Left ventricle myocardium inferior (tissue), 1 donor: ENCODE measurements at regions not wholly inside any gene's neighbourhood (a gene's known extent, or its start where the extent isn't known, plus 50 kb on each side); places are given as distances from the start of the nearest gene placed in this dataset.

Experiments used
- DNase-seq: peaks from one replicate; pipeline ENCODE4 v3.0.0-alpha.2; 2020
- H3K27ac ChIP-seq: fragments of 200-600 bp; replicated peaks from 2 replicates; pipeline ENCODE4 v1.8.0; 2021
- H3K27me3 ChIP-seq: fragments of 200-600 bp; 2 replicates; pipeline ENCODE4 v1.8.0; 2021; ENCODE audit warnings: low read depth
- H3K36me3 ChIP-seq: fragments of 200-600 bp; 2 replicates; pipeline ENCODE4 v1.8.0; 2021
- H3K4me1 ChIP-seq: fragments of 200-600 bp; 2 replicates; pipeline ENCODE4 v1.8.0; 2021
- H3K4me3 ChIP-seq: fragments of 200-600 bp; 2 replicates; pipeline ENCODE4 v1.8.0; 2021; ENCODE audit warnings: mild to moderate bottlenecking, moderate library complexity
- H3K9me3 ChIP-seq: fragments of 200-600 bp; replicated peaks from 2 replicates; pipeline ENCODE4 v1.8.0; 2021
- CTCF ChIP-seq: fragments of 200-600 bp; IDR thresholded peaks from 2 replicates; pipeline ENCODE4 v1.8.0; 2021; ENCODE audit warnings: antibody characterized with exemption, mild to moderate bottlenecking, borderline replicate concordance
- intact Hi-C: fragments of 100-400 bp; cut with micrococcal nuclease; formaldehyde crosslinking; loops from one replicate; pipeline ENCODE4 v1.11.0; 2022
- donor health status: DM: no; HTN: yes; CAD: no; lungs with severe emphysema.

DNA sequence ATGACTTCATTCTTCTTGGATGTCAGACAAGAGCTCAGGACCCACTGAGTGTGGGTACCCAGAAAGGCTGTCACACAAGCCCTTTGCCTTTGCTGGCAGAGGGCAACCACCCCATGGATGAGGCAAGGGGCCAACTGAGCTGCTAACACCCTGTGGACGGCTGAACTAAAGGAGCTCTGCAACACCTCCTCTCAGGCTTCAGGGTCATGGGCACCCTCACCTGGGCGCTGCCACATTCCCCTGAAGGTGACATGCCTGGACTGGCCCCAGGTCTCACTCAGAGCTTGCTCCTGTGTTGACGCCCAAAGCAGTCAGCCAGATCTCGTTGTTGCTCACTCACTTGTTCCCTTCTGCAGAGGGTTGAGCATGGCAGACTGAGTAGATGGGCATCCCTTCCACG, 336.8 kb upstream of the TMEM132C start:
- intact Hi-C loops, result no loop called here
- Histone ChIP-seq H3K4me1 (peaks cover 19% of the 10 kb centered on the region), H3K27ac (no peak overlapping the region), H3K36me3 (no peaks in the 10 kb centered on the region), H3K4me3 (no peak overlapping the region), H3K27me3 (no peaks in the 10 kb centered on the region), H3K9me3 (no peaks in the 10 kb centered on the region)
- no peak for DNase-seq
- TF ChIP-seq CTCF, result no peak

DNA sequence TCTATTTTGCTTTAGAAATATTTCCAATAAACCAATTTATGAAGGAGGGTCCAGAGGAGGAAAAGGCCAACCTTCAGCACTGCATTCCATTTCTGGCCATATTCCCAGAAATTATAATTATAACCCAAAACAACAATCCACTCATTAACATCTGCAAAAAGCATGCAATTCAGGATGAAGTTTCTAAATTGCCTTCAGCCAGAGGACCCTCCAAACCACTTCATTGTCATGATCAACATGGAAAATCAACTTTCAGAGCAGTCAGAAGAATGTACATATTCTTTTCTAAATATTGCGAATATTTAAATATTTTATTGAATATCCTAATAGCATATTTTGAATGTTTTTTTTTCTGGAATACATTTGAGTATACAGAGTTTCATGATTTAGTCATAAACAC, 332.6 kb upstream of the TMEM132C start:
- H3K4me3 ChIP-seq, result no peak overlapping the region
- no peak for DNase-seq
- TF ChIP-seq CTCF, result no peak
- H3K9me3 ChIP-seq, result no peaks in the 10 kb centered on the region
- no peaks in the 10 kb centered on the region for H3K27me3 ChIP-seq
- no peak overlapping the region for H3K27ac ChIP-seq
- peaks cover 3% of the 10 kb centered on the region for H3K4me1 ChIP-seq
- no peaks in the 10 kb centered on the region for H3K36me3 ChIP-seq
- intact Hi-C loops, result no loop called here

DNA sequence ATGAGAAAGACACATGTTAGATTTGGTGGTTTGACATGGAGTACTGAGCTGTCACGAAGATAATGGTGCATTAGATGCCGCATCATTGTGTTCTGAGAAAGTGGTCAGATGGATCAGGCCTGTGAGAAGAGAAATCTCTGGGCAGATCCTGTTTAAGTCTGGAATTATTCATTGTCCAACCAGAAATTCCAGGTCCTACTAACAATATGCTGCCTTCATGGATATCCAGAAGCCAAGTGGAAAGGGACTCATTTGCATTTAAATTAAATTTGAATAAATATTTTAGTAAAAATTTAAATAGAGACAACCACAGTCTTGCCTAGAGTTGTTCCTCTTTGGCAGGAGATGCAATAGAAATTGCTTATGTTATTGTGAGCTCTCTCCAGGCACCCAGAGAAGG, 330.5 kb upstream of the TMEM132C start:
- Histone ChIP-seq H3K4me1 (no peaks in the 10 kb centered on the region), H3K36me3 (no peaks in the 10 kb centered on the region), H3K4me3 (no peak overlapping the region), H3K27ac (no peak overlapping the region), H3K27me3 (no peaks in the 10 kb centered on the region), H3K9me3 (no peaks in the 10 kb centered on the region)
- intact Hi-C loops, result no loop called here
- DNase-seq, result no peak
- no peak for TF ChIP-seq CTCF

DNA sequence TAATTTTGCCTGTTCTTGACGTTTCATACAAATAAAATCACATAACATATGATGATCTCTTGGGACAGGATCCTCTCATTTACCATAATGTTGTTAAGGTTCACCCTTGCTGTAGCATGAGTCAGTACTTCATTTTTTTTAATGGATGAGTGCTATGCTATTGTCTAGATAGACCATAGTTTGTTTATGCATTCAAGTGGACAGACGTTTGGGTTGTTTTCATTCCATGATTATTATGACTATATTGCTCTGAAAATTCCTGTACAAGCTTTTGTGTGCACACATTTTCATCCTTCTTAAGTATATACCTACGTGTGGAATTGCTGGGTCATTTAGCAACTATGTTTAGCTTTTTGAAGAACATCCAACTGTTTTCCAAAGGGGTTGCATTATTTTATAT, 325.6 kb upstream of the TMEM132C start:
- Histone ChIP-seq H3K27me3 (no peaks in the 10 kb centered on the region), H3K4me1 (no peaks in the 10 kb centered on the region), H3K9me3 (no peaks in the 10 kb centered on the region), H3K4me3 (no peak overlapping the region), H3K27ac (no peak overlapping the region), H3K36me3 (no peaks in the 10 kb centered on the region)
- intact Hi-C loops, result no loop called here
- no peak for DNase-seq
- TF ChIP-seq CTCF, result no peak

DNA sequence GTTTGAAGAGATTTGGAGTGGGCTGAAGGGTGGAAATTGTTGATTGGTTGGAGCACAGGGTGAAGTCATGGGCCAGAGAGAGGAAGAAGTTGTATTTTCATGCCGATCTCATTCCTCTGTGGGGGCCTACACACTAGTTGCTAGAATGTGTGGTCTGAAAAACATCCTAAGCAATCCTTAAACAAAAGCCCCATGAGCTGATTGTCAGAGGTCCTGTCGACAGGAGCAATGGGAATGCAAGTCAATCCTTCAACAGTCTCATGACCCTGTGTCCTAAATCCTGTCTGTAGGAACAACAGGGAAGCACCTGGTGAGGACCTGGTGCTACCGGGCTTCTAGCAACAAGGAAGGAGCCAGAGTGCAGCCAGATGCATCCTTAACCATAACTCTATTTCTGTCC, 324.0 kb upstream of the TMEM132C start:
- intact Hi-C loops, result no loop called here
- no peak for TF ChIP-seq CTCF
- Histone ChIP-seq H3K36me3 (no peaks in the 10 kb centered on the region), H3K4me1 (no peaks in the 10 kb centered on the region), H3K27me3 (no peaks in the 10 kb centered on the region), H3K4me3 (no peak overlapping the region), H3K27ac (no peak overlapping the region), H3K9me3 (no peaks in the 10 kb centered on the region)
- DNase-seq, result no peak
